ENCODE measurements at regions not wholly inside any gene's neighbourhood (a gene's known extent, or its start where the extent isn't known, plus 50 kb on each side); places are given as distances from the start of the nearest gene placed in this dataset.

GRCh38 chr5:6902094-6902493 lies 188.9 kb downstream of the TENT4A start:
- no peak for TF ChIP-seq ATF2 (CRISPR knock-in tag; IDR thresholded peaks at IDR 0.05; ENCODE audit: borderline replicate concordance, low read depth)
- TF ChIP-seq MAX (CRISPR knock-in tag; IDR thresholded peaks at IDR 0.05): no peak
- no peak for TF ChIP-seq E2F4 (CRISPR knock-in tag; IDR thresholded peaks at IDR 0.05; ENCODE audit: borderline replicate concordance, low read depth)
- TF ChIP-seq TCF7 (CRISPR knock-in tag; IDR thresholded peaks at IDR 0.05; ENCODE audit: low read depth): no peak
- no peak for TF ChIP-seq CTCF (IDR thresholded peaks at IDR 0.05)
